Ovary (tissue), 3 donors: ENCODE measurements at regions not wholly inside any gene's neighbourhood (a gene's known extent, or its start where the extent isn't known, plus 50 kb on each side); places are given as distances from the start of the nearest gene placed in this dataset.

Experiments
- EP300 ChIP-seq: sonication (generic); formaldehyde crosslinking; IDR thresholded peaks from one replicate; pipeline ENCODE4 v1.6.1; 2017; ENCODE audit warnings: antibody characterized with exemption
- POLR2A ChIP-seq: fragments of 450-650 bp; IDR thresholded peaks from one replicate; pipeline ENCODE4 v1.6.1; 2017; ENCODE audit warnings: antibody characterized with exemption, mild to moderate bottlenecking, moderate library complexity
- TF ChIP-seq, protein P1 (sequence below), 3 donors: fragments of 450-650 bp in 2 of 3; fragments of 200-600 bp in 1 of 3; IDR thresholded peaks; one replicate each; pipeline versions ENCODE4 v1.5.1 to v1.8.0; 2016 to 2022; ENCODE audit warnings: antibody characterized with exemption in 3 of 3, mild to moderate bottlenecking in 1 of 3
- donor health status: DM: no; HTN: no; CAD: no.

DNA sequence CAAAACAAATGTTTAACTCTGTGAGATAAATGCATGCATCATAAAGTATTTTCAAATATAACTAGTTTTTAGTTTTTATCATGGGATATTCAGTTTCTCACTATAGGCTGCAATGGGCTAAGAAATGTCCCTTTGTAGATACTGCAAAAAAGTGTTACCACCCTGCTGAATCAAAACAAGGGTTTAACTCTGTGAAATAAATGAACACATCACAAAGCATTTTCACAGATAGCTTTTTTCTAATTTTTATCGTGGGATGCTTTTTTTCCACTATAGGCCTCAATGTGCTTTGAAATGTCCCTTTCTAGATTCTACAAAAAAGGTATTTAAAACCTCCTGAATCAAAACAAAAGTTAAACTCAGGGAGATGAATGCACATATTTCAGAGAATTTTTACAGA is 541.1 kb downstream of the KCNJ18 start:
- TF ChIP-seq, protein P1, sequence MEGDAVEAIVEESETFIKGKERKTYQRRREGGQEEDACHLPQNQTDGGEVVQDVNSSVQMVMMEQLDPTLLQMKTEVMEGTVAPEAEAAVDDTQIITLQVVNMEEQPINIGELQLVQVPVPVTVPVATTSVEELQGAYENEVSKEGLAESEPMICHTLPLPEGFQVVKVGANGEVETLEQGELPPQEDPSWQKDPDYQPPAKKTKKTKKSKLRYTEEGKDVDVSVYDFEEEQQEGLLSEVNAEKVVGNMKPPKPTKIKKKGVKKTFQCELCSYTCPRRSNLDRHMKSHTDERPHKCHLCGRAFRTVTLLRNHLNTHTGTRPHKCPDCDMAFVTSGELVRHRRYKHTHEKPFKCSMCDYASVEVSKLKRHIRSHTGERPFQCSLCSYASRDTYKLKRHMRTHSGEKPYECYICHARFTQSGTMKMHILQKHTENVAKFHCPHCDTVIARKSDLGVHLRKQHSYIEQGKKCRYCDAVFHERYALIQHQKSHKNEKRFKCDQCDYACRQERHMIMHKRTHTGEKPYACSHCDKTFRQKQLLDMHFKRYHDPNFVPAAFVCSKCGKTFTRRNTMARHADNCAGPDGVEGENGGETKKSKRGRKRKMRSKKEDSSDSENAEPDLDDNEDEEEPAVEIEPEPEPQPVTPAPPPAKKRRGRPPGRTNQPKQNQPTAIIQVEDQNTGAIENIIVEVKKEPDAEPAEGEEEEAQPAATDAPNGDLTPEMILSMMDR (IDR thresholded peaks at IDR 0.05) = no peak
- TF ChIP-seq EP300 (no peak), POLR2A (no peak)
